ENCODE measurements at regions not wholly inside any gene's neighbourhood (a gene's known extent, or its start where the extent isn't known, plus 50 kb on each side); places are given as distances from the start of the nearest gene placed in this dataset.
"Not testable (repeated sequence)": the region's sequence is repeated elsewhere in the genome, so short reads cannot be mapped to it uniquely, and the experiment has no call there.

DNA sequence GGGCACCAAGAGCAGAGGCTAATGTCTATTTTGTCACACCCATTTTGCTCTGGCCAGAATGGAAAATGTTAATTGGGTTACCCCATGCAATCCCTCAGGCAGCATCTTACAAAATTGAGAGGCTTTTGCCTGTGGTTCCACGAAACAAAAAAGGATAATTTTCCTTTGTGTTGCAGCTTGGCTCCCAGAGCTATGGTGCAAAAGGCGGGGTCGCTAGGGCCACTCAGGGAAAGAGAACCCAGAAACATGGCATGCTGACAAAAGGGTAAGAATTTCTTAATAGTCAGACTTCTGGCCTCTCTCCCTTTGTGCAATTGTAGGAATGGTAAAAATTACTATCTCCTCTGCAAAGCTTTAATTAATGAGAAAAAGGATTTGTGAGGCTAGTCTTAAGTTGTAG, 119.6 kb upstream of the BANK1 start:
- no peak for DNase-seq

DNA sequence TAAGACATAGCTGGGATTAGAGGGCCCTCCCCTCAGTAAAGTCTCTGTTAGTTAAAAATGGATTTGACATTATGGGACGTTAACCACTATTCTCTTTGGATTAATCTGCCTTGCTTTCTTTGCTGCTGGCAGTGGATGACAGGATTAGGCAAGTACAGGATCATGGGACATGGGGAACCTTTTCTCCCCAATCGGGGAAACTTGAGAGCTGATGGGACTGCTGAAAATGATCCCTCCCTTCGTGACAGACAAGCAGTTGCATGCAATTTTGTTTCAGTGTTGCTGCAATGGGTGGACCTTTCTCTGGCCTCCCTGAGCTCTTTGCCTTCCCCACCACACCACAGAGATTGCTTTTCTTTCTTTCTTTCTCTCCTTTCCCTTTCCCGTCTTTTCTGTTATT, 120.2 kb upstream of the BANK1 start:
- no peak for DNase-seq

DNA sequence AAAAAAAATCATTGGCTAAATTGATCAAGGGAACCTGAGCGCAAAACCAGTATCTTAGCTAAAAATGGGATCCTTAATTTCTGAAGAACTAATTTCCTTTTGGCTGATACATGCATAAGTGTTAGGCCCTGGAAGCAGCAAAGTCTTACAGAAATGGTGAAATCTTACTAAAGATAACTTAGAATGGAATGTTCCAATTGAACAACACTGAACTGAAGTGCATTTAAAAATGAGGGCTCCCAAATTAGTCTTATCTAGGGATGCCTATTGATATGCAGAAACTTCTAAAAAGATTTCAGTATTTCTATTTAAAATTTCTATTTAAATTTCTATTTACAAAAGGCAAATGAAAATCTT, 120.7 kb upstream of the BANK1 start:
- no peak for DNase-seq

DNA sequence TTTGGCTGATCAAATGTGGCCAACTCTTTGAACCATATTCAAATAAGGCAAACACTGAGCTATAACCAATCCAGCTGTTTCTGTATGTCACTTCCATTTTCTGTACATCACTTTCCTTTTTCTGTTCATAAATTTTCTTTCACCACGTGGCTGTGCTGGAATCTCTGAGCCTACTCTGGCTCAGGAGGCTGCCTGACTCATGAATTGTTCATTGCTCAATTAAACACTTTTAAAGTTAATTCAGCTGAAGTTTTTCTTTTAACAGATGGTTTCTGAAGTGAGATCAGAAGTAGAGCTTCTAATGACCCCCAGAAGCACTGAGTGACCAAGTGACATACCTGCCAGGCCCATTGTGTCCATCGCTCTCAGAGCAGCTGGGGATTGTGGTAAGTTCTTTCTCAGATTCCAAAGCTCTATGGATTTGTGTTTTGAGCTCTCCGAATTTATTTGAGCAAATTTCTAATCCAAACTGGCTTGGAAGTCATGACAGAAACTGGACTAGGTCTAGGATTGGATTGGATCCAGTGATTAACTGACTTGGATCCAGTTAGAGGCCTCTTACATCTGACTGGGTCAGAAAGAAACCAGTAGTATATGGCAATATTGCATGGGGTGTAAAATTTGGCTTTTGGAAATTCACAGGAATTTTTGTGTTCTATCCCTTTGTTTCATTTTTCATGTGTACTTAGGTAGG, 121.2 kb upstream of the BANK1 start:
- DNase-seq = no peak

DNA sequence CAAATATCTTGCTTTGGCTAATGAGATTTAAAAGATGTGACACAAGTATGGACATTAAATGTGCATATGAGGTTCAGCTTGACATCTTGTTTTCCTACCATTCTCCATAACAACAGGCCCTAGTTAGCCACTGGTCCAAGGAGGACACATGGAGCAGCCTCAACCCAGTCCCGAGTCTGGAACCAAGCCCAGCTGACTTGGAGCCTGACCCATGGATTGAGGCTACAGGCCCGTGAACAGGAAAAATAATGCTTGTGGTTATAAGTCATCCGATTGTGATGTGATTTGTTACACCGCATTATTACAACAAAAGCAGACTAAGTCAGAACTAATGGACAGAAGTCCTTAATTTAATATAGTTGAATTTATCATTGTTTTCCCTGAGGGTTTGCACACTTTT, 123.2 kb upstream of the BANK1 start:
- no peak for DNase-seq

DNA sequence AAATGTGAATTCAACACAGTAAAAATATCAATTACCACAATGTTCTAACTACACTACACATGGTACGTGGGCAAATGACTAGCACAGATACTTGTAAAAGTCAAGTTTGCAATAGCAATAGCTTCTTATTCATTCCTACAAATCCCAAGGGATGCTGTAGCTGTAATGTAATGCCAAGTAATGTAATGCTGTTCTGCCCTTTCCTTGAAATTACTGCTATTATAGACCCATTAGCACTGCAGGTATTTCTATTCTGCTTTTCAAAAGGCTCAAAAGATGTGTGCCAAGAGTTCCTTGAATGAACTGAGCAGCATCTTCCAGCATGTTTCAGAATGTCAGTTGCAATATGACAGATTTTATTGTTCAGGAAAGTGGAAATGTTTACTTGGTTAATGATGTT, 129.9 kb upstream of the BANK1 start:
- no peak for DNase-seq

DNA sequence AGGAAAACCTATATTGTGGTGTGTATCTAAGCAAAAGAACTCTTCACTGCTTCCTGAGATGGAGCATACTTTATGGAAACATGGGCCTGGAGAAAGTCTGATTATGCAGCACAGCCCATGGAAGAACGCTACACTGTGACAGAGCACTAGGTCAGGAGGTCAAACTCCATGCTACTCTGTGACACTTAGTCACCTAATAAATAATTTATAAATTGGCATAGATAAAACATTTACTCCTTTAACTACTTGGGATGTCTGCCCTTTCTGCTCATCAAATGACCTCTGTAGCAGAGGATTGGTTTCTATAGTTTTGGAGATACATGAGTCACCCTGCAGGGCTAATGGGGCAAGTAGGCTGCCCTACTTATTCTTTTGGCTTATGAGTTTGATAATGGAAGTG, 134.7 kb upstream of the BANK1 start:
- no peak for DNase-seq

DNA sequence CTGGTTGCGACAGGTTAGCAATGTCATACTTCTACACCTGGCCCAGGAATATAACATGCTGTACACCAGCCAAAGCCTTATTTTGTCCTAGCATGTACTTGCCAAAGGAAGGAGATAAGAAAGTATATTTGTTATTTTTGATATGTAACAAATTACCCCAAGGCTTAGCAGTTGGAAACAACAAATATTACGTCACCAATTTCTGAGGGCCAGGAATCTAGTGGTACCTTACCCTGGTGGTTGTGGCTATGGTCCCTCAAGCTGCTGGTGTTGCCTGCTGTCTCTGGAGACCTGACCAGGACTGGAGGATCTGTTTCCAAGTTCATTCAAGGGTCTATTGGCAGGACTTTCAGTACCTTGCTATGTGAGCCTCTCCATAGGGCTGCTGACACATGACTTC, 135.5 kb upstream of the BANK1 start:
- DNase-seq = no peak

DNA sequence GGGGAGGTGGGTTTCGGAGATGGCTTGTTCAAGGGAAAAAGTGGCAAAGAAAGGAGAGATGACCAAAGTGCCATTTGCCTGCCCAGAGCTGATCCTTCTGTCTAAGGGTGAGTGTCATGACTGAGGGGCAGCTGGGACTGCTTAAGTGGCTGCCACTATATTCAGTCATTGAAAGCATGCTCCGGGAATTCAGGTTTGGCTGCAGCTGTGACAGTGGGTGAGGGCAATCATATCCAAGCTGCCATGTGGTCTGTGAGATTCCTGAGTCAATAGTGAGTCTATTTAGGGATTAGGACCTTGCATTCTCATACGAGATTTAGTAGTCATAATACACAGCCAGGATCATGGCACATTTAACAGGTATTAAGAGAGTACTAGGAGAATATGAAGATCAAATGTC, 138.8 kb upstream of the BANK1 start:
- no peak for DNase-seq

DNA sequence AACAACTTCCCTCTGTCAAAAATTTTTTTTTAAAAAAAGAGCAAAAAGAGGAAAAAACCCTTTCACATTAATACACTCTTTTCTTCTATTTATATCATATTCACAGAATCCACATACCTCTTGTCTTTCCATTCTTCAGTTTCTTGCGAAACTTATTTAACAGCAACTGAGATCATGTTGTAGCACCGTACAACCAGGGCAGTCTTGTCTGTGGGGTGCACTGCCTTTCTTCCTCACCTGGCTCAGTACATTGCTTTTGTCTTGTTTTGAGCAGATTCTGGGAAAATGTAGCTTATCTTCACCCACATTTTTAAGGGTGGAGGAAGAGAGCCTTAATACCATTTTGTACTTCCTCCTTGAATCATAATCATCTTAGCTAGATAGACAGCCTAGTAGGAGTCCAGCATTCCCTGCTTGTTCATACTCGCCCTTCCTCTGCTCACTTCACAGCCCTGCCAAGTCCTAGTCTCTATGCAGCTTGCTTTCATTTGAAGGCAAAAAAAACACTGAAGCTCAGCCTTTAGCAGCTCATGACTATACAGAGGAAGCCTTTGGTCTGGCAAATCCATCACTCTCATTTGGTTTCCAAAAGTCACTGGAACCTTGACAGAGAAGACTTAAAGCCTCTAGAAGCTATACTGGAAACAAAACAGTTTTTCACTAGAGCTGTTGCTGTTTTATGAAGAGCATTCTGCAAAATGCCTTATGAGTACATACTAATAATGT, 140.6 kb upstream of the BANK1 start:
- no peak for DNase-seq

DNA sequence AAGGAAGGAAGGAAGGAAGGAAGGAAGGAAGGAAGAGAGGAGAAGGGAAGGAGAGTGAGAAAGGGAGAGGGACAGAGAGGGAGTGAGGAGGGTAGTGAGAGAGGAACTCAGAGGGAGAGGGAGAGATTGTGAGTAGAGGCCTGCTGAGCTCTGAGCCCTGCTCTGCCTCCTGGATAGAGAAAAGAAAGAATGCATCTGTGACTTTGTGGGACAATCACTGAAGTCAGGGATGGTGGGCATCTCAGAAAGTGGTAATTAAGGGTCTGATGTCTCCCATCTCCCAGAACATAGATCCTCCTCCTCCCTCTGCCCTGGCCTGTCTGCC, 142.9 kb upstream of the BANK1 start:
- no peak for DNase-seq

DNA sequence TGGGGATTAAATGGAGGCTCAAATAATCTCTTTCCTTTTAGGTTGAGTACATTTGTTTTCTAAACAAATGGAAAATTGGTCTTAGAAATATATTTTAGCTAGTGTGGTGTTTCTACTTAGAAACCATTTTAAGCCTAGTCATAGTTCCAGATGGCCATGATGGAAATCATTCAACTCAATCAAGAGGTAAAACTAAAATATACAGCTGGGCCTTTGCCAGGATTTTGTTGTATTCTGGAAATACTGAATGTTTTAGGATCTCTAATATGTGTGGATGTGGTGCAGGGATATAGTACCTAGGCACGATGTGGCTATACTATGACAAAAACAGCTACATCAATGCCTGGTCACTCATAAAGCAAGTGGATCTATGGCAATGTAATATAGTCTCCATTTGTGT, 146.0 kb upstream of the BANK1 start:
- DNase-seq = no peak

DNA sequence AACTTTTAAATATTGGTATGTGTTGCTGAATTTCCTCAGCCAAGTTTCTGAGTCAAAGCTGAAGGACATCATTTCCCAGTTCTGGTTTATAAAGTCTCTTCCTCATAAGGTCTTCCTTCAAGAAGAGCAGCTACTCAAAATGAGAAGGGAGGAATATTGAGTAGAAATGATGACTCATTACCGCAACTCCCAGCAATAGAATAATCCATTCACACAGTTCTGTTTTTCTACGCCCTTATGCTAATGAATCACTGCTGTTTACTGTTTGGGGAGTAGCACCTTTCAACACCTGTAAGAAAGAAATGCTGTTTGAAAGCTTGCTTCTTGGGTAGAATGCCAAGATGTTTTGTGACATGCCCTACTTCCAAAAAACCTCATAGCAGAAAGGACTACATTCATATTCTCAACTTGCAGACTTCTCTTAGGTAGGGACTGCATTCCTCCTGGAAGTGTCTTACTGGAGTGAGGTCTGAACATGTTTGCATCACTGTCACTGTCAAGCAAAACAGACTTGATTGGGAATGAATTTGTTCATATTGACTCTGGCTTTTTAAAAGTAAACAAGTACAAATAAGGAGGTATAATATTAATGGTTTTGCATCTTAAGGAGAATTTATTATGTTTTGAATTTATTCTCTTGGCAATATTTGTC, 147.2 kb upstream of the BANK1 start:
- no peak for DNase-seq

DNA sequence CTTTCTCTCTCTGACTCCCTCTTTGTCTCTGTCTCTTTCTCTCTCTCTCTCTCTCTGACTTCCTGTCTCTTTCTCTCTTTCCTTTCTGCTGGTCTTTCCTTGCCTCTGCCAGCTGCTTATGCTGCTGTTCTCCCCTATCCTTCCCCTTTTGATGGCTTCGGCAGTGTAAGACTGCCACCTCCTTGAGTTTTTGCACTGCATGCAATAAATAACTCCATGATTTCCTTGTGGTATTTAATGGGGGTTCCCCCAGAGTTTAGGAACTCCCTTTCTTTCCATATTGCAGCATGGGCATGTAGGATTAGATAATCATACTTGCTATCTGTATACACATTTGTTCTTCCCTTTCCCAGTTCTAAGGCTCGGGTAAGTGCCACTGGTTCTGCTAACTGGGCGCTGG, 157.8 kb upstream of the BANK1 start:
- DNase-seq = not testable (repeated sequence)

DNA sequence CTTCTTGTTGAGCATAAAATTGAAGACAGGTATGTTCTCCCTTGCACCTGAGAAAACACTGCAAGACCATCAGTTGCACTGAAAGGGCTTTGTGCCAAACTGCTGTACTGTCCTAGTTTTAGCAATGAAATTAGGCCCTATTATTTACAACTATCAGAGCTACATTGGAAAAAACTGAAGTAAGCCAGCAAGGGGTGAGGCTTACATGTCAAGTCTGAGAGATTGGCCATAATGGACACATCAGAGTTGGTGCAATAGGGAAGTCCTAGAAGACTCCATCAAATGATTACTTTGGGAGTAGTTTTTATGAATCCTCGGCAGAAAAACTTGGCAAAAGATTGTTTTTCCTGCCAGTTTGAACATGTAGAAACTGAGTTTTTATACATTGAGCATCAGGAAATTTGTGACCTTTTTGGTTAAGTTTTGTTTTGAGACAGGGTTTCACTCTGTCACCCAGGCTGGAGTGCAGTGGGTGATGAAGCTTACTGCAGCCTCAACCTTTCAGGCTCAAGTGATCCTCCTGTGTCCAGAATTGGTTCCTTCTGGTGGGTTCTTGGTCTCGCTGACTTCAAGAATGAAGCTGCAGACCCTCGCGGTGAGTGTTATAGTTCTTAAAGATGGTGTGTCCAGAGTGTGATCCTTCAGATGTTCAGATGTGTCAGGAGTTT, 160.1 kb upstream of the BANK1 start:
- DNase-seq = no peak

DNA sequence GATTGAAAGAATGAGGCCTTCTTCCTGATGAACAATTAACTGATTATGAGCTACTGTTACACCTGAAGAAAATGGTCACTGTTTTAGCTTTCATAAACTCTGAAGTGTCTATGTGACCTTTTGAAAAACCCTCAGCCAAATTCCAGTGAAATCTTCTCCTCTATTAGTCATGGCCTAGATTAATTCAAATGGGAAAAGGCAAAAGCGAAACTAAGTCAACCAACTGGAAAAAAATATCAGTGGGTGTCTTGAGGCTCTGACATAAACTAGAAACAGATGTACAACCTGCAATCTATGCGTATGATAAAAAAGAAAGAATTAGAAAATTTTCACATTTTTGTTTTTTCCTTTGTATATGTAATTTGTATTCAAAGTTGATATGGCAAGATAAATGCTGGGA, 169.4 kb upstream of the BANK1 start:
- no peak for DNase-seq

DNA sequence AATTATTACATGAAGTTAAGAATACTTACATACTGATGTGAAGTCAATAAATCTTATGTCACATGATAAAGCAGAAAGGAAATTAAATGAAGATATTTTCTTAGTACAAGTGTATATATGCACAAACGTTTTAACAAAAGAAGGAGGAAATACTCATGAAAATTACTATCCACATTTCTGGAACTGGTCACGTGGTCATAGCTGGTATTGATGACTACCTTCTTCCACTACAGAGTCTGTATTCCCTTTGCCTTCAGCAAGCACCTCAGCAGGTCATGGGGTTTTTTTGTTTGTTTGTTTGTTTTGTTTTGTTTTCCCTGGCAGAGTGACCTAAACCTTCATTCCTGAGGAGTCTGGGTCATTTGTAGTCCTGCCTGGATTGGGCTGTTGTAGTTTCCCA, 174.9 kb upstream of the BANK1 start:
- DNase-seq = no peak

DNA sequence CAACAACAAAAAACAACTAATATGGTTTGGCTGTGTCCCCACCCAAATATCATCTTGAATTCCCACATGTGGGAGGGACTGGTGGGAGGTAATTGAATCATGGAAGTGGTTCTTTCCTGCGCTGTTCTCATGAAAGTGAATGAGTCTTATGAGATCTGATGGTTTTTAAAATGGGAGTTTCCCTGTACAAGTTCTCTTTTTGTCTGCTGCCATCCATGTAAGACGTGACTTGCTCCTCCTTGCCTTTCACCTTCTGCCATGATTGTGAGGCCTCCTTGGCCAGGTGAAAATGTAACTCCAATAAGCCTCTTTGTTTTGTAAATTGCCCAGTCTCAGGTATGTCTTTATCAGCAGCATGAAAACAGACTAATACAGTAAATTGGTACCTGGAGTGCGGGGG, 183.5 kb upstream of the BANK1 start:
- not testable (repeated sequence) for DNase-seq

DNA sequence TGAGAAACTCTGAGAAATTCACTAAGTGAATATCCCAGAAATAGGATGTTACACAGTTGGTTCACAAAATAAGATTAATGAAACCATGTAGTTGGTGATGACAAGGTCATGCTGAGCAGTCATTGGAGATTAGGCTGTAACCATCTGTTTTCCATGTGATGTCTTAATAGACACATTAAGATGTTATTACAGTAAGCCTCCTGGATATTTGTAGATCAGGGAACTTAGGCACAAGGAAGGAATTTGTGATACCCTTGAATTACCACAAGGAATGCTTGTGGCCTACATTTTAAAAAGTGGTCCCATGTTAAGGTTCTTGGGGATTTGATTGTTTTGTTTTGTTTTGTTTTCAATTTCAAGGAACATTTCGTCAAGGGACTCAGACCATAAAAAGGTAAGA, 185.6 kb upstream of the BANK1 start:
- no peak for DNase-seq

DNA sequence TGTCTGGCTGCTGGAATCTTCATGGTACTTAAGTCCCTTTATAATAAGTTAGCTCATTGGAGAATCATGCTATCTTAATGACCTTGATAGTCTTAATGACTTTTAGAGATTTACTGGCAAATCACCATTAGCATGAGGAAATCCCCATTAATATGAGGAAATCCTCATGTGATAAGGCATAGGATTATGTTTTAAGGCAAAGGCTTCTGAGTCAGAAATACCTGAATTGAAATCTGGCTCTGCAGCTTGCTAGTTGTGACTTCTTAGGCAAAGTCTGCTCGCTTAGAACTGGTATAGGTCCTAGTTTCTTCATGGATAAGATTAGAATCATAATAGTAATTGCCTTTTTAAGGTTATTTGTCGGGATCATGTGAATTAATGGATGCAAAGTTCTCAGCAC, 190.2 kb upstream of the BANK1 start:
- no peak for DNase-seq

DNA sequence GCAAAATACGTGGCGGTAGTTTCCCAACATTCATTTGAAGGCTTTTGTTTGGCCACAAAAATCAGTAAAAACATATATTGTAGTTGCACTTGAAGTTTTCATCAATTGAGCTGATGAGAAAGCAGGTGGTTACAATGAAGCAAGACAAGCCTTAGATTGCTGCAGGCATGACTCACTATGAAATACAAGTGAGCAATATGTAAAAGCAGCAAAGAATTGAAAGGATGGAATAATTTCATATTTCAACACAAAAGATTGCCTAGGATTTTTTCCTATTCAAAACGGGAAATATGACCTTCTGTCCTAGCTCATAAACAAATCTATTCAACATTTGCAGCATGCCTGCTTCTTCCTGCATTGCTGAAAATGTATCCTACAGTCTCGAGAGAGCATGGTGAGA, 190.9 kb upstream of the BANK1 start:
- no peak for DNase-seq

DNA sequence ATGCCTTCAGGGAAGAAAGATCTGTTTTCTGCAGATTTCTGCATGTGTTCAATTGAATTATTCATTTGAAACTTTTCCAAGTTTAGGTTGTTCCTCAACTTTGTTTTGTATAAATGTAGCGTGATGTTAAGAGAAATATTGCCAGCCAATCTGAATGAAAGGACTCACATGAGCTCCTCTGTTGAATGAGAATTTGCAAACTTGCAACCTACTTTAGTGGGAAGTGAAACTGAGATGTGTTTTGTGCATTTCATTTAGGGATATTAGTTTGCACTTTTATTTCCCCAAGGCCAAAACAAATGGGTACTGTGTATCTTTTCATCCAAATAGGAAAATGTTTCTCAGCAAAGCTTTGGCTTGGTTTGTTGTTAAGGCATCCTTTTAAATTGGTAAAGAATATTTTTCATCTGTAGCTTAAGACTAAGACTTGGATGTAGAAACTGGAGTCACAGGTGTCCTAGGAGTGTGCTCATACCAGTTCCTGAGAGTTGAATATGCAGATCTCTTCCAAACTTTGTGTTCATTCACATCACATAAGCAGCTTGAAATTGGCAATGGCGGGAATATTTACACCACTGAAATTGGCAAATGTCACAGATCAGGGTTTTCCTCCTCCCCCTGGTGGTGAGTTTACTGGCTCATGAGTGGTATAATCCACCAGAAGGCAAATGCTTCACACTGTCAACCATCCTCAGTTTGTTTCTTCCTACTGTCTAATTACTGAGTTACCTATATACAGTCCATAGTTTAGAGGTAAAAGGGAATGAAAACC, 193.6 kb upstream of the BANK1 start:
- DNase-seq = no peak
